ENCODE measurements at regions not wholly inside any gene's neighbourhood (a gene's known extent, or its start where the extent isn't known, plus 50 kb on each side); places are given as distances from the start of the nearest gene placed in this dataset.

- Histone ChIP-seq H4K5ac (ENCODE audit: low read depth, low read length) (no peak overlapping the region), H3K79me1 (ENCODE audit: low read depth in 1 of 2, low read length in 2 of 2) (no peaks in the 10 kb centered on the region), H3K9me3 (ENCODE audit: control insufficient read depth, insufficient read depth, low read length) (peaks cover 13% of the 10 kb centered on the region), H3K9ac (ENCODE audit: low read depth, low read length) (no peak overlapping the region), H3K9me1 (ENCODE audit: insufficient read depth, low read length) (no peaks in the 10 kb centered on the region), H3K56ac (ENCODE audit: extremely low read depth, insufficient read depth, low read length) (no peak overlapping the region), H3K23ac (ENCODE audit: low read depth, low read length) (no peak overlapping the region), H2AK9ac (replicated peaks; ENCODE audit: low read depth, low read length, poor library complexity) (no peak overlapping the region), H3K4me2 (ENCODE audit: low read depth, low read length) (no peak overlapping the region), H3K18ac (ENCODE audit: low read depth, low read length) (no peak overlapping the region), H2BK5ac (ENCODE audit: low read depth, low read length, poor library complexity, severe bottlenecking) (no peak overlapping the region), H2AFZ (replicated peaks; ENCODE audit: low read length, poor library complexity) (no peak overlapping the region), H4K20me1 (ENCODE audit: insufficient read depth, low read length) (no peaks in the 10 kb centered on the region), H3K4me3 (ENCODE audit: insufficient read depth, low read depth, low read length) (no peak overlapping the region), H4K91ac (ENCODE audit: insufficient read depth, low read depth, low read length) (no peak overlapping the region), H2BK120ac (ENCODE audit: low read depth, low read length) (no peak overlapping the region), H2BK15ac (ENCODE audit: low read depth, low read length) (no peak overlapping the region), H4K8ac (ENCODE audit: low read depth in 2 of 2, low read length in 2 of 2) (no peak overlapping the region), H3K36me3 (ENCODE audit: control insufficient read depth, insufficient read depth, low read length) (no peaks in the 10 kb centered on the region), H2BK20ac (ENCODE audit: low read depth, low read length) (no peak overlapping the region), H3K27ac (ENCODE audit: insufficient read depth, low read length) (no peak overlapping the region), H3K4me1 (ENCODE audit: control insufficient read depth, insufficient read depth, low read length) (peaks cover 2% of the 10 kb centered on the region; the same call in 1 of the 2 replicates), H2AK5ac (ENCODE audit: low read depth, low read length) (no peak overlapping the region), H3K27me3 (ENCODE audit: control insufficient read depth, insufficient read depth, low read length) (peaks cover 85% of the 10 kb centered on the region), H3K4ac (ENCODE audit: low read depth, low read length) (no peak overlapping the region), H3K14ac (replicated peaks; ENCODE audit: low read depth, low read length) (no peak overlapping the region)
- in situ Hi-C loops (cut with MboI; ENCODE audit: low sequenced_read_pairs): no loop called here
- dilution Hi-C loops (cut with HindIII; ENCODE audit: low sequenced_read_pairs, unreplicated experiment): no loop called here
- no peak for DNase-seq
- WGBS, 2 experiments (ENCODE audit: extremely low coverage in 2 of 2, insufficient read length in 1 of 2): no CpG with 5 or more reads among the region's 16 CpGs
- TF ChIP-seq MXI1 (IDR thresholded peaks at IDR 0.05; ENCODE audit: borderline replicate concordance, low read depth, low read length) (no peak), POLR2A (IDR thresholded peaks at IDR 0.05; ENCODE audit: low read depth, low read length) (no peak), CEBPB (IDR thresholded peaks at IDR 0.05; ENCODE audit: low read depth, low read length) (no peak), BHLHE40 (IDR thresholded peaks at IDR 0.05; ENCODE audit: low read depth, low read length) (no peak), RAD21 (IDR thresholded peaks at IDR 0.05; ENCODE audit: low read length) (no peak), FOS (IDR thresholded peaks at IDR 0.05; ENCODE audit: low read depth, low read length) (no peak), CHD1 (IDR thresholded peaks at IDR 0.05; ENCODE audit: low read depth, low read length) (no peak), MAZ (IDR thresholded peaks at IDR 0.05; ENCODE audit: borderline replicate concordance, low read depth, low read length) (no peak)
- POLR2A ChIA-PET (ENCODE audit: unreplicated experiment): no interaction called here
- ATAC-seq (ENCODE audit: low read depth): no peak
- intact Hi-C loops (cut with micrococcal nuclease): no loop called here
- CTCF ChIA-PET: interaction anchor here (1.2 kb wide), 1 partner anchor 10 kb away, joined by 3 read pairs; no protein-coding TSS in a partner anchor
- no TSS peak for BruUV-seq (replicated peaks)
Measured at GRCh38 chr15:96410175-96411055, 79.9 kb downstream of the NR2F2 start.

All from IMR-90 (cell line).